ENCODE measurements at regions not wholly inside any gene's neighbourhood (a gene's known extent, or its start where the extent isn't known, plus 50 kb on each side); places are given as distances from the start of the nearest gene placed in this dataset.

DNA sequence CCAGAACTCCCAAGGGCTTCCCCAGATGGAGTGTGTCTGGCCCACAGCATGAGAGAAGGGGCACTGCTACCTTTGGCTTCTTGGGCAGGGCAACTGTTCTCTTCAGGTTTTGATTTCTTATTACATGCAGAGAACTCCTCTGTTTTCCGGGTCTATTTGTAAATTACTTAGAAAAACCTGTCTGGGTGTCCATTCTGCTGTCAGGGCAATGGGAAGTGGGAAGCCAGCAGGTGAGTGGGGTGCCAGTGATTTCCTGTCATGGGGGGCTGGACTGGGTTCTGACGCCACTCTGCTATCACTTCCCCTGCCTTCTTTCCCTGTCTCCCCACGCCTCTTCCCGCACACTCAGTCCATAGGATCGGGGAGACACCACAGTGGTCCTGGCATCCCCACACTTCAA, 58.0 kb upstream of the LGALSL start:
- TF ChIP-seq CTCF (IDR thresholded peaks at IDR 0.05; ENCODE audit: low read length) (no peak), EZH2phosphoT487 (IDR thresholded peaks at IDR 0.05; ENCODE audit: low read length) (no peak), EZH2 (optimal IDR thresholded peaks at IDR 0.05; ENCODE audit: low read depth, low read length) (no peak)
- H3K4me2 ChIP-seq (ENCODE audit: low read depth, low read length), result no peak overlapping the region
- no peaks in the 10 kb centered on the region for H3K9me2 ChIP-seq (replicated peaks; ENCODE audit: insufficient read depth, low read length)
- no peak overlapping the region for H3K4me3 ChIP-seq (ENCODE audit: low read length)
- no peaks in the 10 kb centered on the region for H3K79me2 ChIP-seq (ENCODE audit: low read length)
- no peaks in the 10 kb centered on the region for H4K20me1 ChIP-seq (ENCODE audit: insufficient read depth, low read length)
- no peak overlapping the region for H2AFZ ChIP-seq (ENCODE audit: low read length)
- H3F3A ChIP-seq (ENCODE audit: insufficient read depth, low read length), result no peaks in the 10 kb centered on the region
- no peak overlapping the region for H3K27ac ChIP-seq (ENCODE audit: low read length)
- no peak for DNase-seq
- H3K9ac ChIP-seq (ENCODE audit: low read length), result no peak overlapping the region
- H3K36me3 ChIP-seq (replicated peaks; ENCODE audit: insufficient read depth, low read length), result no peaks in the 10 kb centered on the region
- peaks cover 5% of the 10 kb centered on the region; the same call in 1 of the 2 replicates for H3K4me1 ChIP-seq (ENCODE audit: low read length)
- H3K27me3 ChIP-seq (replicated peaks; ENCODE audit: insufficient read depth, low read length), result no peaks in the 10 kb centered on the region; the same call in 1 of the 2 replicates
- no peaks in the 10 kb centered on the region for H3K9me3 ChIP-seq (replicated peaks; ENCODE audit: insufficient read depth, low read length)

DNA sequence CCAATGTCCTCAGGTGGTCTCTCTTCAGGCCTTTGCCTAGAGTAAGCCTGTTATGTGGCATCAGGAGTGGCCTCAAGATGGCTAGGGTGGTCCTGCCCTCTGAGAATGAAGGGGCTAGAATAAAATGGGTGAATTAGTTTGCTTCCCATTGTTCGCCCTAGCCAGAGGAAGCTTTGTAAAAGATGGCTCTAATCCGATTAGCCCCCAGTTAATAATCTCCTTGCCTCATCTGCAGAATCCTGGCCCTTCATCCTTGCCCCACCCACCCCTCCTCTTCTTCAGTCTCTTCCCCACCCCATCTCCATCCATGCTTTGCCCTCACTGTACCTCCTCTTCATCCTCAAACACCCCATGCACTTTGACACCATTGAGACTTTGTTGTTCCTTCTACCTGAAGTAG, 57.4 kb upstream of the LGALSL start:
- peaks cover 5% of the 10 kb centered on the region; the same call in 1 of the 2 replicates for H3K4me1 ChIP-seq (ENCODE audit: low read length)
- H3K9me2 ChIP-seq (replicated peaks; ENCODE audit: insufficient read depth, low read length), result no peaks in the 10 kb centered on the region
- H4K20me1 ChIP-seq (ENCODE audit: insufficient read depth, low read length), result no peaks in the 10 kb centered on the region
- H3K79me2 ChIP-seq (ENCODE audit: low read length), result no peaks in the 10 kb centered on the region
- TF ChIP-seq EZH2 (optimal IDR thresholded peaks at IDR 0.05; ENCODE audit: low read depth, low read length) (no peak), CTCF (IDR thresholded peaks at IDR 0.05; ENCODE audit: low read length) (no peak), EZH2phosphoT487 (IDR thresholded peaks at IDR 0.05; ENCODE audit: low read length) (no peak)
- no peaks in the 10 kb centered on the region for H3K36me3 ChIP-seq (replicated peaks; ENCODE audit: insufficient read depth, low read length)
- H3K9ac ChIP-seq (ENCODE audit: low read length), result no peak overlapping the region
- no peak for DNase-seq
- H3K9me3 ChIP-seq (replicated peaks; ENCODE audit: insufficient read depth, low read length), result no peaks in the 10 kb centered on the region
- H3F3A ChIP-seq (ENCODE audit: insufficient read depth, low read length), result no peaks in the 10 kb centered on the region
- no peak overlapping the region for H3K27ac ChIP-seq (ENCODE audit: low read length)
- H3K4me2 ChIP-seq (ENCODE audit: low read depth, low read length), result no peak overlapping the region
- H2AFZ ChIP-seq (ENCODE audit: low read length), result no peak overlapping the region
- H3K27me3 ChIP-seq (replicated peaks; ENCODE audit: insufficient read depth, low read length), result no peaks in the 10 kb centered on the region; the same call in 1 of the 2 replicates
- no peak overlapping the region for H3K4me3 ChIP-seq (ENCODE audit: low read length)

- Histone ChIP-seq H3K4me3 (ENCODE audit: low read length) (no peak overlapping the region), H3K36me3 (replicated peaks; ENCODE audit: insufficient read depth, low read length) (no peaks in the 10 kb centered on the region), H4K20me1 (ENCODE audit: insufficient read depth, low read length) (no peaks in the 10 kb centered on the region), H3K4me2 (ENCODE audit: low read depth, low read length) (no peak overlapping the region), H3K4me1 (ENCODE audit: low read length) (peaks cover 5% of the 10 kb centered on the region; the same call in 1 of the 2 replicates), H3F3A (ENCODE audit: insufficient read depth, low read length) (no peaks in the 10 kb centered on the region), H2AFZ (ENCODE audit: low read length) (no peak overlapping the region), H3K9me3 (replicated peaks; ENCODE audit: insufficient read depth, low read length) (no peaks in the 10 kb centered on the region), H3K9me2 (replicated peaks; ENCODE audit: insufficient read depth, low read length) (no peaks in the 10 kb centered on the region), H3K79me2 (ENCODE audit: low read length) (no peaks in the 10 kb centered on the region), H3K9ac (ENCODE audit: low read length) (no peak overlapping the region), H3K27me3 (replicated peaks; ENCODE audit: insufficient read depth, low read length) (no peaks in the 10 kb centered on the region; the same call in 1 of the 2 replicates), H3K27ac (ENCODE audit: low read length) (no peak overlapping the region)
- DNase-seq, result no peak
- TF ChIP-seq EZH2 (optimal IDR thresholded peaks at IDR 0.05; ENCODE audit: low read depth, low read length) (no peak), EZH2phosphoT487 (IDR thresholded peaks at IDR 0.05; ENCODE audit: low read length) (no peak), CTCF (IDR thresholded peaks at IDR 0.05; ENCODE audit: low read length) (no peak)
Observed at GRCh38 chr2:64398516-64399129, 55.3 kb upstream of the LGALSL start.
